ENCODE measurements at regions not wholly inside any gene's neighbourhood (a gene's known extent, or its start where the extent isn't known, plus 50 kb on each side); places are given as distances from the start of the nearest gene placed in this dataset.
"Not testable (repeated sequence)": the region's sequence is repeated elsewhere in the genome, so short reads cannot be mapped to it uniquely, and the experiment has no call there.

- not testable (repeated sequence) for DNase-seq; H3K27me3 ChIP-seq (ENCODE audit: control insufficient read depth, insufficient read depth, low read length); H3K36me3 ChIP-seq (ENCODE audit: control insufficient read depth, insufficient read depth, low read length); H3K4me1 ChIP-seq (ENCODE audit: control insufficient read depth, insufficient read depth, low read length); H3K27ac ChIP-seq (ENCODE audit: low read length); H3K4me3 ChIP-seq (ENCODE audit: low read length)
- peaks cover 23% of the 10 kb centered on the region for H3K9me3 ChIP-seq (replicated peaks; ENCODE audit: control insufficient read depth, low read depth, low read length)
Measured at GRCh38 chr3:185306286-185306685, 52.4 kb upstream of the EHHADH start.

- Histone ChIP-seq H3K27ac (ENCODE audit: low read length) (no peak overlapping the region), H3K4me1 (ENCODE audit: control insufficient read depth, insufficient read depth, low read length) (no peaks in the 10 kb centered on the region), H3K4me3 (ENCODE audit: low read length) (no peak overlapping the region), H3K27me3 (ENCODE audit: control insufficient read depth, insufficient read depth, low read length) (no peaks in the 10 kb centered on the region), H3K9me3 (replicated peaks; ENCODE audit: control insufficient read depth, low read depth, low read length) (peaks cover 23% of the 10 kb centered on the region), H3K36me3 (ENCODE audit: control insufficient read depth, insufficient read depth, low read length) (peaks cover 5% of the 10 kb centered on the region)
- no peak for DNase-seq
- 90% methylated on average over 2 of the region's 3 CpGs for WGBS (ENCODE audit: insufficient coverage)
Measured at GRCh38 chr3:185306847-185307246, 53.0 kb upstream of the EHHADH start.

GRCh38 chr3:185308126-185308754 is 54.4 kb upstream of the EHHADH start:
- 92% methylated on average over 2 of the region's 2 CpGs for WGBS (ENCODE audit: insufficient coverage)
- Histone ChIP-seq H3K36me3 (ENCODE audit: control insufficient read depth, insufficient read depth, low read length) (peaks cover 5% of the 10 kb centered on the region), H3K27ac (ENCODE audit: low read length) (no peak overlapping the region), H3K4me3 (ENCODE audit: low read length) (no peak overlapping the region), H3K9me3 (replicated peaks; ENCODE audit: control insufficient read depth, low read depth, low read length) (peaks cover 23% of the 10 kb centered on the region), H3K4me1 (ENCODE audit: control insufficient read depth, insufficient read depth, low read length) (no peaks in the 10 kb centered on the region), H3K27me3 (ENCODE audit: control insufficient read depth, insufficient read depth, low read length) (no peaks in the 10 kb centered on the region)
- peak; percentile 24 for DNase-seq

- peaks cover 5% of the 10 kb centered on the region for H3K36me3 ChIP-seq (ENCODE audit: control insufficient read depth, insufficient read depth, low read length)
- H3K27me3 ChIP-seq (ENCODE audit: control insufficient read depth, insufficient read depth, low read length) = no peaks in the 10 kb centered on the region
- no peak for DNase-seq
- peaks cover 23% of the 10 kb centered on the region for H3K9me3 ChIP-seq (replicated peaks; ENCODE audit: control insufficient read depth, low read depth, low read length)
- no peak overlapping the region for H3K27ac ChIP-seq (ENCODE audit: low read length)
- no CpG with 5 or more reads among the region's 4 CpGs for WGBS (ENCODE audit: insufficient coverage)
- no peaks in the 10 kb centered on the region for H3K4me1 ChIP-seq (ENCODE audit: control insufficient read depth, insufficient read depth, low read length)
- no peak overlapping the region for H3K4me3 ChIP-seq (ENCODE audit: low read length)
Measured at GRCh38 chr3:185309302-185309701, 53.6 kb upstream of the MAP3K13 start.

- peaks cover 5% of the 10 kb centered on the region for H3K36me3 ChIP-seq (ENCODE audit: control insufficient read depth, insufficient read depth, low read length)
- no peak overlapping the region for H3K27ac ChIP-seq (ENCODE audit: low read length)
- no peak for DNase-seq
- no peaks in the 10 kb centered on the region for H3K4me1 ChIP-seq (ENCODE audit: control insufficient read depth, insufficient read depth, low read length)
- H3K9me3 ChIP-seq (replicated peaks; ENCODE audit: control insufficient read depth, low read depth, low read length) = peaks cover 23% of the 10 kb centered on the region
- no peaks in the 10 kb centered on the region for H3K27me3 ChIP-seq (ENCODE audit: control insufficient read depth, insufficient read depth, low read length)
- WGBS (ENCODE audit: insufficient coverage) = 89% methylated on average over 3 of the region's 3 CpGs
- no peak overlapping the region for H3K4me3 ChIP-seq (ENCODE audit: low read length)
Measured at GRCh38 chr3:185309795-185310194, 53.1 kb upstream of the MAP3K13 start.

- Histone ChIP-seq H3K4me3 (ENCODE audit: low read length) (no peak overlapping the region), H3K27ac (ENCODE audit: low read length) (no peak overlapping the region), H3K9me3 (replicated peaks; ENCODE audit: control insufficient read depth, low read depth, low read length) (peaks cover 20% of the 10 kb centered on the region), H3K27me3 (ENCODE audit: control insufficient read depth, insufficient read depth, low read length) (no peaks in the 10 kb centered on the region), H3K4me1 (ENCODE audit: control insufficient read depth, insufficient read depth, low read length) (no peaks in the 10 kb centered on the region), H3K36me3 (ENCODE audit: control insufficient read depth, insufficient read depth, low read length) (peaks cover 5% of the 10 kb centered on the region)
- 40% methylated on average over 1 of the region's 3 CpGs for WGBS (ENCODE audit: insufficient coverage)
- DNase-seq = no peak
Measured at GRCh38 chr3:185311991-185312390, 50.9 kb upstream of the MAP3K13 start.

All from muscle of leg (tissue), 3 donors.